Lower leg skin (tissue), 4 donors: ENCODE measurements at regions not wholly inside any gene's neighbourhood (a gene's known extent, or its start where the extent isn't known, plus 50 kb on each side); places are given as distances from the start of the nearest gene placed in this dataset.

Source experiments
- DNase-seq, 2 donors: peaks; one replicate each; pipeline ENCODE4 v3.0.0-alpha.2; 2019; ENCODE audit warnings: low spot score in 2 of 2
- H3K4me3 ChIP-seq: fragments of 200-600 bp; sonication (generic); 2 replicates; pipeline ENCODE4 v1.5.1; 2017; ENCODE audit warnings: mild to moderate bottlenecking, low read depth; ENCODE audit not compliant: poor library complexity, severe bottlenecking
- POLR2A ChIP-seq, 2 donors: fragments of 450-650 bp; IDR thresholded peaks; one replicate each; pipeline ENCODE4 v1.6.1; 2016 to 2017; ENCODE audit warnings: antibody characterized with exemption in 2 of 2, mild to moderate bottlenecking in 1 of 2, moderate library complexity in 1 of 2
- WGBS, 2 donors: methylation state at CpG; one replicate each; pipeline ENCODE4 v1.1.5; 2018; 5-methylcytosine and 5-hydroxymethylcytosine counted together
- intact Hi-C: fragments of 100-400 bp; cut with DNase I; formaldehyde crosslinking; loops from one replicate; pipeline ENCODE4 v1.15.0; 2023; ENCODE audit warnings: low total_unique reads
- TF ChIP-seq, protein P1 (sequence below), 3 donors: fragments of 450-650 bp; IDR thresholded peaks; one replicate each; pipeline ENCODE4 v1.5.1; 2016; ENCODE audit warnings: antibody characterized with exemption in 3 of 3, mild to moderate bottlenecking in 3 of 3, moderate library complexity in 2 of 3

DNA sequence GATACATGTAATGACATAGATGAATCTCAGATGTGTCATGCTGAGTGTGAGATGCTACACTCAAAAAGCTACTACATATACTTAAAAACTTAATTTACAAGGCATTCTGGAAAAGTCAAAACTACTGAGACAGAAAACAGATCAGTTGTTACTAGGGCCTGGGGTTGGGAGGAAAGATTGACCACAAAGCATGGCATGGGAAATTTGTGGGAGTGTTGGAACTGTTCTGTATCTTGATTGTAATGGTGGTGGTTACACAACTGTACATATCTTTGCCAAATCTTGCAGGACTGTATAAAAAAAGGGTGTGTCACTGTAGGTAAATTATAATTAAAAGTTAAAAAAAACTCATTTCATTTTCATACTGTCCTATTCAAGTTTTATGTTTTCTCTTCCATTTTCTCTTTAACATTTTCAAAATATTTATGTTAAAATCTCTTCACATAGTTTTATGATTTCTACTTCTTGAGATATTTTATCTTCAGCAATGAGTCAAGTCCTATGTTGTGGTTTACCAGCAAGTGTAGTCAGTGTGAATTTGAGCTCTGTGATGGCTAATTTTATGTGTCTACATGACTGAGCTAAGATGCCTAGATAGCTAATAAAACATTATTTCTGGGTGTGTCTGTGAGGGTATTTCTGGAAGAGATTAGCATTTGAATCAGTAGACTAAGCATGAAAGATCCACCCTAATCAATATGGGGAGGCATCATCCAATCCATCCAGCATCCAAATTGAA, 58.6 kb upstream of the VRK2 start:
- no peak overlapping the region for H3K4me3 ChIP-seq
- intact Hi-C loops = no loop called here
- no peak for DNase-seq
- no peak for TF ChIP-seq POLR2A (IDR thresholded peaks at IDR 0.05)
- TF ChIP-seq, protein P1, sequence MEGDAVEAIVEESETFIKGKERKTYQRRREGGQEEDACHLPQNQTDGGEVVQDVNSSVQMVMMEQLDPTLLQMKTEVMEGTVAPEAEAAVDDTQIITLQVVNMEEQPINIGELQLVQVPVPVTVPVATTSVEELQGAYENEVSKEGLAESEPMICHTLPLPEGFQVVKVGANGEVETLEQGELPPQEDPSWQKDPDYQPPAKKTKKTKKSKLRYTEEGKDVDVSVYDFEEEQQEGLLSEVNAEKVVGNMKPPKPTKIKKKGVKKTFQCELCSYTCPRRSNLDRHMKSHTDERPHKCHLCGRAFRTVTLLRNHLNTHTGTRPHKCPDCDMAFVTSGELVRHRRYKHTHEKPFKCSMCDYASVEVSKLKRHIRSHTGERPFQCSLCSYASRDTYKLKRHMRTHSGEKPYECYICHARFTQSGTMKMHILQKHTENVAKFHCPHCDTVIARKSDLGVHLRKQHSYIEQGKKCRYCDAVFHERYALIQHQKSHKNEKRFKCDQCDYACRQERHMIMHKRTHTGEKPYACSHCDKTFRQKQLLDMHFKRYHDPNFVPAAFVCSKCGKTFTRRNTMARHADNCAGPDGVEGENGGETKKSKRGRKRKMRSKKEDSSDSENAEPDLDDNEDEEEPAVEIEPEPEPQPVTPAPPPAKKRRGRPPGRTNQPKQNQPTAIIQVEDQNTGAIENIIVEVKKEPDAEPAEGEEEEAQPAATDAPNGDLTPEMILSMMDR (IDR thresholded peaks at IDR 0.05) = no peak

GRCh38 chr2:57990118-57990725, 56.4 kb upstream of the VRK2 start:
- TF ChIP-seq, protein P1 (IDR thresholded peaks at IDR 0.05) = no peak
- no peak for TF ChIP-seq POLR2A (IDR thresholded peaks at IDR 0.05)
- DNase-seq = no peak
- 48 to 51% methylated on average over 2 of the region's 2 CpGs for WGBS, 2 donors
- H3K4me3 ChIP-seq = no peak overlapping the region
- intact Hi-C loops = no loop called here
